Peyer's patch (tissue), 4 donors: ENCODE measurements at regions not wholly inside any gene's neighbourhood (a gene's known extent, or its start where the extent isn't known, plus 50 kb on each side); places are given as distances from the start of the nearest gene placed in this dataset.
"Not testable (repeated sequence)": the region's sequence is repeated elsewhere in the genome, so short reads cannot be mapped to it uniquely, and the experiment has no call there.

Experiments used
- DNase-seq, 3 donors: peaks; one replicate each; pipeline ENCODE4 v3.0.0-alpha.2; 2017 to 2019
- H3K27ac ChIP-seq, 4 donors: fragments of 200-600 bp; sonication (generic); one replicate each; pipeline ENCODE4 v1.5.1; 2016 to 2019
- H3K27me3 ChIP-seq, 2 donors: fragments of 200-600 bp; sonication (generic); one replicate each; pipeline ENCODE4 v1.5.1; 2019
- H3K36me3 ChIP-seq, 3 donors: fragments of 200-600 bp; sonication (generic); one replicate each; pipeline ENCODE4 v1.5.1; 2016 to 2019
- H3K4me1 ChIP-seq, 4 donors: fragments of 200-600 bp; sonication (generic); one replicate each; pipeline ENCODE4 v1.5.1; 2016 to 2019
- H3K4me3 ChIP-seq, 4 donors: fragments of 200-600 bp; sonication (generic); 1 replicate in 3 of 4; 2 replicates in 1 of 4; pipeline ENCODE4 v1.5.1; 2016 to 2019; ENCODE audit warnings: mild to moderate bottlenecking in 1 of 4
- H3K9me3 ChIP-seq, 4 donors: fragments of 200-600 bp; sonication (generic); one replicate each; pipeline ENCODE4 v1.5.1; 2016 to 2019; ENCODE audit warnings: mild to moderate bottlenecking in 1 of 4
- CTCF ChIP-seq, 6 experiments: fragments of 450-650 bp in 4 of 6; fragments of 200-600 bp in 2 of 6; sonication (generic) in 1 of 6; IDR thresholded peaks; one replicate each; pipeline ENCODE4 v1.5.1; 2017 to 2019; ENCODE audit warnings: antibody characterized with exemption in 6 of 6, mild to moderate bottlenecking in 3 of 6, moderate library complexity in 1 of 6
- POLR2A ChIP-seq, 2 donors: fragments of 450-650 bp; IDR thresholded peaks; one replicate each; pipeline ENCODE4 v1.5.1; 2017; ENCODE audit warnings: antibody characterized with exemption in 2 of 2, mild to moderate bottlenecking in 2 of 2, moderate library complexity in 2 of 2

- no peaks in the 10 kb centered on the region for H3K9me3 ChIP-seq
- H3K36me3 ChIP-seq = no peaks in the 10 kb centered on the region
- H3K27me3 ChIP-seq = no peaks in the 10 kb centered on the region
- no peaks in the 10 kb centered on the region for H3K4me1 ChIP-seq
- no peak overlapping the region for H3K4me3 ChIP-seq
- H3K27ac ChIP-seq = no peak overlapping the region
- no peak for DNase-seq
- TF ChIP-seq CTCF (IDR thresholded peaks at IDR 0.05) = no peak
- TF ChIP-seq POLR2A (IDR thresholded peaks at IDR 0.05) = no peak
These were observed 124.4 kb downstream of the GXYLT1 start for GRCh38 chr12:42020226-42020625.

GRCh38 chr12:42019746-42020145, 124.9 kb downstream of the GXYLT1 start:
- Histone ChIP-seq H3K4me1 (no peaks in the 10 kb centered on the region), H3K27me3 (no peaks in the 10 kb centered on the region), H3K4me3 (no peak overlapping the region), H3K36me3 (no peaks in the 10 kb centered on the region), H3K27ac (no peak overlapping the region), H3K9me3 (no peaks in the 10 kb centered on the region)
- no peak for TF ChIP-seq CTCF (IDR thresholded peaks at IDR 0.05)
- no peak for TF ChIP-seq POLR2A (IDR thresholded peaks at IDR 0.05)
- no peak for DNase-seq

- no peak for DNase-seq
- Histone ChIP-seq H3K4me3 (no peak overlapping the region), H3K27me3 (no peaks in the 10 kb centered on the region), H3K9me3 (no peaks in the 10 kb centered on the region), H3K36me3 (no peaks in the 10 kb centered on the region), H3K4me1 (no peaks in the 10 kb centered on the region), H3K27ac (no peak overlapping the region)
- TF ChIP-seq POLR2A (IDR thresholded peaks at IDR 0.05) (no peak), CTCF (IDR thresholded peaks at IDR 0.05) (no peak)
These were observed 127.6 kb downstream of the GXYLT1 start for GRCh38 chr12:42017051-42017450.

GRCh38 chr12:42015051-42015461, 129.6 kb downstream of the GXYLT1 start:
- Histone ChIP-seq H3K36me3 (no peaks in the 10 kb centered on the region), H3K27ac (no peak overlapping the region), H3K4me3 (no peak overlapping the region), H3K9me3 (no peaks in the 10 kb centered on the region), H3K27me3 (no peaks in the 10 kb centered on the region), H3K4me1 (no peaks in the 10 kb centered on the region)
- no peak for TF ChIP-seq CTCF (IDR thresholded peaks at IDR 0.05)
- no peak for TF ChIP-seq POLR2A (IDR thresholded peaks at IDR 0.05)
- DNase-seq = no peak

- H3K27me3 ChIP-seq, H3K27ac ChIP-seq, H3K36me3 ChIP-seq, H3K4me3 ChIP-seq, H3K4me1 ChIP-seq, DNase-seq, H3K9me3 ChIP-seq: not testable (repeated sequence)
These were observed 132.2 kb downstream of the GXYLT1 start for GRCh38 chr12:42012501-42012900.

GRCh38 chr12:42010715-42011114, 134.0 kb downstream of the GXYLT1 start:
- H3K4me3 ChIP-seq = no peak overlapping the region
- no peak overlapping the region for H3K27ac ChIP-seq
- no peaks in the 10 kb centered on the region for H3K9me3 ChIP-seq
- H3K27me3 ChIP-seq = no peaks in the 10 kb centered on the region
- TF ChIP-seq POLR2A (IDR thresholded peaks at IDR 0.05) (no peak), CTCF (IDR thresholded peaks at IDR 0.05) (no peak)
- H3K4me1 ChIP-seq = no peaks in the 10 kb centered on the region
- no peak for DNase-seq
- no peaks in the 10 kb centered on the region for H3K36me3 ChIP-seq
